Head of caudate nucleus (tissue), 42 donors: ENCODE measurements at regions not wholly inside any gene's neighbourhood (a gene's known extent, or its start where the extent isn't known, plus 50 kb on each side); places are given as distances from the start of the nearest gene placed in this dataset.
A peak's percentile ranks its signal among the peaks of the same experiment; 100 is the strongest.

Source experiments
- DNase-seq, 42 donors: peaks; one replicate each; pipeline versions ENCODE4 v3.0.0 to v3.0.0-alpha.2; 2020 to 2021; ENCODE audit warnings: mixed read lengths in 7 of 42
- intact Hi-C: fragments of 100-400 bp; cut with DNase I; formaldehyde crosslinking; loops from one replicate; pipeline ENCODE4 v1.15.0; 2022

GRCh38 chr5:88509403-88509802, 240.8 kb upstream of the TMEM161B start:
- intact Hi-C loops = no loop called here
- no peak for DNase-seq

- intact Hi-C loops = no loop called here
- DNase-seq = peak in 1 of 42 donors; percentile 3
Measured at GRCh38 chr5:88507261-88507660, 238.6 kb upstream of the TMEM161B start.

- intact Hi-C loops = no loop called here
- no peak for DNase-seq
Measured at GRCh38 chr5:88503406-88503805, 234.8 kb upstream of the TMEM161B start.

GRCh38 chr5:88503041-88503345, 234.3 kb upstream of the TMEM161B start:
- intact Hi-C loops = no loop called here

GRCh38 chr5:88502179-88503040, 233.8 kb upstream of the TMEM161B start:
- intact Hi-C loops = no loop called here
- DNase-seq = no peak

More at GRCh38 chr5:88503041-88503345, 234.3 kb upstream of the TMEM161B start:
- DNase-seq = no peak

GRCh38 chr5:88495810-88496209, 227.2 kb upstream of the TMEM161B start:
- intact Hi-C loops = no loop called here

GRCh38 chr5:88490874-88491273, 222.2 kb upstream of the TMEM161B start:
- no peak for DNase-seq
- intact Hi-C loops = no loop called here

More at GRCh38 chr5:88495810-88496209, 227.2 kb upstream of the TMEM161B start:
- no peak for DNase-seq

GRCh38 chr5:88489364-88489763, 220.7 kb upstream of the TMEM161B start:
- intact Hi-C loops = loop anchor here (5.0 to 10.0 kb wide), 2 partner anchors 92 to 175 kb away; no protein-coding TSS in a partner anchor
- peak in 1 of 42 donors; percentile 20 for DNase-seq

GRCh38 chr5:88488561-88488960, 219.9 kb upstream of the TMEM161B start:
- DNase-seq = no peak
- intact Hi-C loops = loop anchor here (5.0 to 10.0 kb wide), 2 partner anchors 91 to 176 kb away; no protein-coding TSS in a partner anchor

GRCh38 chr5:88488130-88488529, 219.5 kb upstream of the TMEM161B start:
- no peak for DNase-seq
- intact Hi-C loops = loop anchor here (5.0 to 10.0 kb wide), 2 partner anchors 91 to 177 kb away; no protein-coding TSS in a partner anchor

- no peak for DNase-seq
- intact Hi-C loops = loop anchor here (5.0 to 10.0 kb wide), 2 partner anchors 90 to 178 kb away; no protein-coding TSS in a partner anchor
Measured at GRCh38 chr5:88487066-88487465, 218.4 kb upstream of the TMEM161B start.

- intact Hi-C loops = loop anchor here (5.0 to 10.0 kb wide), 2 partner anchors 89 to 178 kb away; no protein-coding TSS in a partner anchor
- DNase-seq = no peak
Measured at GRCh38 chr5:88486431-88486830, 217.8 kb upstream of the TMEM161B start.

GRCh38 chr5:88485531-88485930, 216.9 kb upstream of the TMEM161B start:
- intact Hi-C loops = loop anchor here (5.0 to 10.0 kb wide), 2 partner anchors 88 to 179 kb away; no protein-coding TSS in a partner anchor
- no peak for DNase-seq

- intact Hi-C loops = loop anchor here (10.0 kb wide), 1 partner anchor 181 kb away; no protein-coding TSS in a partner anchor
- DNase-seq = no peak
Measured at GRCh38 chr5:88483964-88484672, 215.5 kb upstream of the TMEM161B start.

GRCh38 chr5:88480801-88481499, 212.3 kb upstream of the TMEM161B start:
- intact Hi-C loops = loop anchor here (10.0 kb wide), 1 partner anchor 184 kb away; no protein-coding TSS in a partner anchor
- DNase-seq = no peak

- intact Hi-C loops = loop anchor here (10.0 kb wide), 1 partner anchor 185 kb away; no protein-coding TSS in a partner anchor
- peak in 33 of 42 donors; percentile 10 to 74 (median 41) for DNase-seq
Measured at GRCh38 chr5:88480245-88480644, 211.6 kb upstream of the TMEM161B start.

GRCh38 chr5:88474574-88474973, 205.9 kb upstream of the TMEM161B start:
- intact Hi-C loops = no loop called here
- peak in 3 of 42 donors; percentile 7 to 46 (median 17) for DNase-seq

GRCh38 chr5:88470745-88471144, 202.1 kb upstream of the TMEM161B start:
- DNase-seq = no peak
- intact Hi-C loops = no loop called here

GRCh38 chr5:88459971-88460370, 191.3 kb upstream of the TMEM161B start:
- DNase-seq = no peak
- intact Hi-C loops = no loop called here
